GM12878 (cell line): ENCODE measurements at regions not wholly inside any gene's neighbourhood (a gene's known extent, or its start where the extent isn't known, plus 50 kb on each side); places are given as distances from the start of the nearest gene placed in this dataset.

Experiments used
- ATAC-seq: fragments of 200-7000 bp; cut with Tn5 transposase; 3 replicates; pipeline ENCODE4 v1.9.1; 2020; ENCODE audit warnings: mild to moderate bottlenecking, moderate library complexity
- BruUV-seq: library from RNA; stranded (reverse); fragments of 400-500 nt; replicated peaks from 2 replicates; lab custom pipeline; 2021; lab: Mats Ljungman, UMichigan
- CTCF ChIA-PET: fragments of 300-600 bp; sonication (Branson Sonifier 250); formaldehyde crosslinking; extraction: SDS; loops from one replicate; lab custom pipeline; 2021; ENCODE audit warnings: inconsistent platforms; lab: Yijun Ruan, JAX
- POLR2A ChIA-PET: fragments of 350-600 bp; formaldehyde crosslinking; extraction: SDS; loops from one replicate; lab custom pipeline; 2021; ENCODE audit warnings: inconsistent platforms; lab: Charles Lee
- RAD21 ChIA-PET: fragments of 300-600 bp; sonication (Branson Sonifier 250); formaldehyde crosslinking; loops from one replicate; lab custom pipeline; 2023; ENCODE audit warnings: antibody characterized with exemption; ENCODE audit not compliant: unreplicated experiment; lab: Charles Lee
- SMC1A ChIA-PET: fragments of 300-600 bp; sonication (Branson Sonifier 250); formaldehyde crosslinking; loops from one replicate; lab custom pipeline; 2023; ENCODE audit not compliant: unreplicated experiment, uncharacterized antibody; lab: Charles Lee
- DNase-seq: peaks from one replicate; pipeline ENCODE4 v3.0.0-alpha.2; 2011; ENCODE audit warnings: low read depth, low spot score
- FAIRE-seq: peaks from 3 replicates; lab custom pipeline; 2011; peaks lifted over from hg19 to GRCh38; lab: Jason Lieb, UNC
- H2AFZ ChIP-seq: 2 replicates; pipeline ENCODE4 v1.6.0; 2011; ENCODE audit warnings: low read depth, low read length, control low read depth; ENCODE audit not compliant: control insufficient read depth
- H3K27ac ChIP-seq: 2 replicates; pipeline ENCODE4 v1.5.1; 2011; ENCODE audit warnings: control low read depth; ENCODE audit not compliant: control insufficient read depth, insufficient read depth
- H3K27me3 ChIP-seq, 2 experiments: replicated peaks in 1 of 2; 2 replicates each; pipeline versions ENCODE4 v1.6.0 to v1.6.1; 2011; ENCODE audit warnings: low read length in 1 of 2; ENCODE audit not compliant: control insufficient read depth in 2 of 2, insufficient read depth in 2 of 2
- H3K36me3 ChIP-seq, 2 experiments: 2 replicates each; pipeline ENCODE4 v1.5.1; 2011; ENCODE audit warnings: low read length in 1 of 2; ENCODE audit not compliant: control insufficient read depth in 2 of 2, insufficient read depth in 2 of 2
- H3K4me1 ChIP-seq: 2 replicates; pipeline ENCODE4 v1.6.1; 2011; ENCODE audit warnings: mild to moderate bottlenecking, low read length, moderate library complexity, mixed read lengths; ENCODE audit not compliant: control insufficient read depth, insufficient read depth
- H3K4me2 ChIP-seq: 2 replicates; pipeline ENCODE4 v1.6.0; 2011; ENCODE audit warnings: control low read depth; ENCODE audit not compliant: control insufficient read depth, insufficient read depth
- H3K4me3 ChIP-seq: fragments of 200-600 bp; sonication (generic); 2 replicates; pipeline ENCODE4 v1.5.1; 2016
- H3K79me2 ChIP-seq: 2 replicates; pipeline ENCODE4 v1.6.0; 2011; ENCODE audit warnings: low read length; ENCODE audit not compliant: control insufficient read depth, insufficient read depth
- H3K9ac ChIP-seq: 2 replicates; pipeline ENCODE4 v1.8.0; 2011; ENCODE audit warnings: low read length, control low read depth, mixed read lengths; ENCODE audit not compliant: control insufficient read depth, insufficient read depth
- H3K9me3 ChIP-seq: replicated peaks from 3 replicates; pipeline ENCODE4 v1.5.1; 2011; ENCODE audit warnings: mild to moderate bottlenecking, low read length; ENCODE audit not compliant: control insufficient read depth, insufficient read depth
- H4K20me1 ChIP-seq: 2 replicates; pipeline ENCODE4 v1.6.0; 2011; ENCODE audit not compliant: control insufficient read depth, insufficient read depth
- BACH1 ChIP-seq: fragments of 450-650 bp; IDR thresholded peaks from 2 replicates; pipeline ENCODE4 v1.6.1; 2017; ENCODE audit warnings: mild to moderate bottlenecking, borderline replicate concordance
- BHLHE40 ChIP-seq, 2 experiments: fragments of 450-650 bp in 1 of 2; IDR thresholded peaks; 2 replicates each; pipeline ENCODE4 v1.6.1; 2011 to 2017; ENCODE audit warnings: low read depth in 2 of 2, borderline replicate concordance in 1 of 2, improper control_type of control experiment in 1 of 2, low read length in 1 of 2, mild to moderate bottlenecking in 1 of 2
- BMI1 ChIP-seq: fragments of 450-650 bp; IDR thresholded peaks from 2 replicates; pipeline ENCODE4 v1.6.1; 2016; ENCODE audit warnings: mild to moderate bottlenecking, moderate library complexity, borderline replicate concordance
- CHD2 ChIP-seq: IDR thresholded peaks from 2 replicates; pipeline ENCODE4 v1.6.1; 2011; ENCODE audit warnings: low read depth, low read length, improper control_type of control experiment, borderline replicate concordance
- ETV6 ChIP-seq, 2 experiments: fragments of 450-650 bp in 1 of 2; IDR thresholded peaks in 1 of 2; conservative IDR thresholded peaks in 1 of 2; 2 replicates each; pipeline ENCODE4 v1.6.1; 2014; ENCODE audit warnings: antibody characterized with exemption in 1 of 2, borderline replicate concordance in 1 of 2, low read depth in 1 of 2, mild to moderate bottlenecking in 1 of 2, moderate library complexity in 1 of 2
- IKZF1 ChIP-seq: fragments of 450-650 bp; conservative IDR thresholded peaks from 2 replicates; pipeline ENCODE4 v1.6.1; 2017; ENCODE audit warnings: antibody characterized with exemption, mild to moderate bottlenecking
- KLF5 ChIP-seq: fragments of 450-650 bp; IDR thresholded peaks from 2 replicates; pipeline ENCODE4 v1.6.1; 2014; ENCODE audit warnings: mild to moderate bottlenecking; ENCODE audit not compliant: partially characterized antibody
- MEF2B ChIP-seq: fragments of 450-650 bp; IDR thresholded peaks from 2 replicates; pipeline ENCODE4 v1.6.1; 2018; ENCODE audit warnings: mild to moderate bottlenecking, moderate library complexity; ENCODE audit not compliant: partially characterized antibody, poor library complexity, severe bottlenecking
- MTA3 ChIP-seq: IDR thresholded peaks from 2 replicates; pipeline ENCODE4 v1.6.1; 2012; ENCODE audit warnings: low read length, inconsistent platforms, borderline replicate concordance
- PML ChIP-seq: IDR thresholded peaks from 2 replicates; pipeline ENCODE4 v1.6.1; 2012; ENCODE audit warnings: low read length, inconsistent platforms
- SIN3A ChIP-seq: IDR thresholded peaks from 2 replicates; pipeline ENCODE4 v1.6.1; 2012; ENCODE audit warnings: low read depth, low read length, improper control_type of control experiment
- SMC3 ChIP-seq: IDR thresholded peaks from 2 replicates; pipeline ENCODE4 v1.6.1; 2011; ENCODE audit warnings: low read length, improper control_type of control experiment, borderline replicate concordance
- SUPT20H ChIP-seq: IDR thresholded peaks from 2 replicates; pipeline ENCODE4 v1.6.1; 2011; ENCODE audit warnings: low read depth, mild to moderate bottlenecking, low read length, moderate library complexity, borderline replicate concordance; ENCODE audit not compliant: control insufficient read depth
- TCF3 ChIP-seq: IDR thresholded peaks from 2 replicates; pipeline ENCODE4 v1.6.1; 2012; ENCODE audit warnings: low read depth, mild to moderate bottlenecking, low read length, borderline replicate concordance; ENCODE audit not compliant: insufficient read depth
- YBX1 ChIP-seq: fragments of 450-650 bp; IDR thresholded peaks from 2 replicates; pipeline ENCODE4 v1.6.1; 2016; ENCODE audit warnings: antibody characterized with exemption
- ZNF24 ChIP-seq: fragments of 450-650 bp; IDR thresholded peaks from 2 replicates; pipeline ENCODE4 v1.6.1; 2017; ENCODE audit warnings: antibody characterized with exemption, mild to moderate bottlenecking
- WGBS: methylation state at CpG from one replicate; pipeline ENCODE4 v1.1.6; 2016; ENCODE audit warnings: low lambda C conversion rate; ENCODE audit not compliant: insufficient replicate concordance, insufficient coverage; ENCODE audit errors: missing lambda C conversion rate; 5-methylcytosine and 5-hydroxymethylcytosine counted together
- in situ Hi-C: fragments of 300-500 bp; cut with MboI; formaldehyde crosslinking; loops from 9 replicates; pipeline ENCODE4 v1.14.3; 2018; ENCODE audit warnings: mixed read lengths
- intact Hi-C: fragments of 100-400 bp; cut with micrococcal nuclease; formaldehyde crosslinking; loops from one replicate; pipeline ENCODE4 v1.14.2; 2022; ENCODE audit not compliant: unreplicated experiment
- TF ChIP-seq, protein P1 (sequence below): IDR thresholded peaks from 2 replicates; pipeline ENCODE4 v1.6.1; 2011; ENCODE audit warnings: low read depth, mild to moderate bottlenecking, low read length, moderate library complexity, borderline replicate concordance; ENCODE audit errors: extremely low read depth
- TF ChIP-seq, protein P2 (sequence below): fragments of 450-650 bp; IDR thresholded peaks from 2 replicates; pipeline ENCODE4 v1.6.1; 2017; ENCODE audit warnings: antibody characterized with exemption, mild to moderate bottlenecking, moderate library complexity
- TF ChIP-seq, protein P3 (sequence below): fragments of 450-650 bp; formaldehyde crosslinking; IDR thresholded peaks from 2 replicates; pipeline ENCODE4 v1.5.0; 2022; ENCODE audit warnings: mild to moderate bottlenecking, missing genetic modification characterization

DNA sequence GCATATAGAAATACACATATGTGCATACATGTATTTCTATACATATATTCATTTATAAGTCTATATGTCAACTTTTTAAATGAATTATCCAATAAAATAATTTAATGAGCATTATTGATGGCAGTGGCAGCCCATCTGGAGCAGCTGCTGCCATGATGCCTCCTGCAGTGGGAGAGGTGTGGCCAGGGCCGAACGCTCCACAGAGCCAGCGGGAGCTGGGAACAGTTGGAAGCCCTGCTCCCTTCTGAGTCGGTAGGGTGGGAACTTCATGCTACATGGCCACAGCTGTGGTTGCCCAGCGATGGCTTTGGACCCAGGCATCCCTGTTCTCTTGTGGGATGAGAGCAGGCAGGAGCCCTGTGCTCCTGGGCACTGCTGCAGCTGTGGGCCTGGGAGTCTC, 812.4 kb upstream of the CTNND2 start:
- TF ChIP-seq KLF5 (no peak), SIN3A (no peak), TCF3 (no peak), SMC3 (no peak), BACH1 (no peak), BMI1 (no peak), MEF2B (no peak), MTA3 (no peak), ETV6 (conservative IDR thresholded peaks at IDR 0.05 in 1 of 2, IDR thresholded peaks at IDR 0.05 in 1 of 2; ENCODE audit: borderline replicate concordance in 1 of 2, low read depth in 1 of 2) (no peak), SUPT20H (no peak), ZNF24 (no peak), PML (no peak), BHLHE40 (IDR thresholded peaks at IDR 0.05; ENCODE audit: borderline replicate concordance in 1 of 2, low read depth in 2 of 2, low read length in 1 of 2) (no peak), IKZF1 (no peak), YBX1 (no peak), CHD2 (no peak)
- TF ChIP-seq, protein P1, sequence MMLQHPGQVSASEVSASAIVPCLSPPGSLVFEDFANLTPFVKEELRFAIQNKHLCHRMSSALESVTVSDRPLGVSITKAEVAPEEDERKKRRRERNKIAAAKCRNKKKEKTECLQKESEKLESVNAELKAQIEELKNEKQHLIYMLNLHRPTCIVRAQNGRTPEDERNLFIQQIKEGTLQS: no peak
- TF ChIP-seq, protein P2, sequence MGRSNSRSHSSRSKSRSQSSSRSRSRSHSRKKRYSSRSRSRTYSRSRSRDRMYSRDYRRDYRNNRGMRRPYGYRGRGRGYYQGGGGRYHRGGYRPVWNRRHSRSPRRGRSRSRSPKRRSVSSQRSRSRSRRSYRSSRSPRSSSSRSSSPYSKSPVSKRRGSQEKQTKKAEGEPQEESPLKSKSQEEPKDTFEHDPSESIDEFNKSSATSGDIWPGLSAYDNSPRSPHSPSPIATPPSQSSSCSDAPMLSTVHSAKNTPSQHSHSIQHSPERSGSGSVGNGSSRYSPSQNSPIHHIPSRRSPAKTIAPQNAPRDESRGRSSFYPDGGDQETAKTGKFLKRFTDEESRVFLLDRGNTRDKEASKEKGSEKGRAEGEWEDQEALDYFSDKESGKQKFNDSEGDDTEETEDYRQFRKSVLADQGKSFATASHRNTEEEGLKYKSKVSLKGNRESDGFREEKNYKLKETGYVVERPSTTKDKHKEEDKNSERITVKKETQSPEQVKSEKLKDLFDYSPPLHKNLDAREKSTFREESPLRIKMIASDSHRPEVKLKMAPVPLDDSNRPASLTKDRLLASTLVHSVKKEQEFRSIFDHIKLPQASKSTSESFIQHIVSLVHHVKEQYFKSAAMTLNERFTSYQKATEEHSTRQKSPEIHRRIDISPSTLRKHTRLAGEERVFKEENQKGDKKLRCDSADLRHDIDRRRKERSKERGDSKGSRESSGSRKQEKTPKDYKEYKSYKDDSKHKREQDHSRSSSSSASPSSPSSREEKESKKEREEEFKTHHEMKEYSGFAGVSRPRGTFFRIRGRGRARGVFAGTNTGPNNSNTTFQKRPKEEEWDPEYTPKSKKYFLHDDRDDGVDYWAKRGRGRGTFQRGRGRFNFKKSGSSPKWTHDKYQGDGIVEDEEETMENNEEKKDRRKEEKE: no peak
- TF ChIP-seq, protein P3, sequence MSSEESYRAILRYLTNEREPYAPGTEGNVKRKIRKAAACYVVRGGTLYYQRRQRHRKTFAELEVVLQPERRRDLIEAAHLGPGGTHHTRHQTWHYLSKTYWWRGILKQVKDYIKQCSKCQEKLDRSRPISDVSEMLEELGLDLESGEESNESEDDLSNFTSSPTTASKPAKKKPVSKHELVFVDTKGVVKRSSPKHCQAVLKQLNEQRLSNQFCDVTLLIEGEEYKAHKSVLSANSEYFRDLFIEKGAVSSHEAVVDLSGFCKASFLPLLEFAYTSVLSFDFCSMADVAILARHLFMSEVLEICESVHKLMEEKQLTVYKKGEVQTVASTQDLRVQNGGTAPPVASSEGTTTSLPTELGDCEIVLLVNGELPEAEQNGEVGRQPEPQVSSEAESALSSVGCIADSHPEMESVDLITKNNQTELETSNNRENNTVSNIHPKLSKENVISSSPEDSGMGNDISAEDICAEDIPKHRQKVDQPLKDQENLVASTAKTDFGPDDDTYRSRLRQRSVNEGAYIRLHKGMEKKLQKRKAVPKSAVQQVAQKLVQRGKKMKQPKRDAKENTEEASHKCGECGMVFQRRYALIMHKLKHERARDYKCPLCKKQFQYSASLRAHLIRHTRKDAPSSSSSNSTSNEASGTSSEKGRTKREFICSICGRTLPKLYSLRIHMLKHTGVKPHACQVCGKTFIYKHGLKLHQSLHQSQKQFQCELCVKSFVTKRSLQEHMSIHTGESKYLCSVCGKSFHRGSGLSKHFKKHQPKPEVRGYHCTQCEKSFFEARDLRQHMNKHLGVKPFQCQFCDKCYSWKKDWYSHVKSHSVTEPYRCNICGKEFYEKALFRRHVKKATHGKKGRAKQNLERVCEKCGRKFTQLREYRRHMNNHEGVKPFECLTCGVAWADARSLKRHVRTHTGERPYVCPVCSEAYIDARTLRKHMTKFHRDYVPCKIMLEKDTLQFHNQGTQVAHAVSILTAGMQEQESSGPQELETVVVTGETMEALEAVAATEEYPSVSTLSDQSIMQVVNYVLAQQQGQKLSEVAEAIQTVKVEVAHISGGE (CRISPR knock-in tag): no peak
- Histone ChIP-seq H3K27ac (no peak overlapping the region), H3K9me3 (no peaks in the 10 kb centered on the region; the same call in 2 of the 3 replicates), H3K36me3 (no peaks in the 10 kb centered on the region), H2AFZ (no peak overlapping the region), H3K27me3 (no peaks in the 10 kb centered on the region), H3K79me2 (no peaks in the 10 kb centered on the region), H4K20me1 (no peaks in the 10 kb centered on the region), H3K4me1 (no peaks in the 10 kb centered on the region), H3K4me2 (no peak overlapping the region), H3K9ac (no peak overlapping the region), H3K4me3 (no peak overlapping the region)
- intact Hi-C loops: no loop called here
- ChIA-PET POLR2A (no interaction called here), RAD21 (no interaction called here), CTCF (no interaction called here), SMC1A (no interaction called here)
- DNase-seq (no peak), FAIRE-seq (no peak), ATAC-seq (no peak)
- BruUV-seq: no TSS peak
- in situ Hi-C loops: no loop called here
- WGBS: 35% methylated on average over 5 of the region's 5 CpGs
